ENCODE measurements at regions not wholly inside any gene's neighbourhood (a gene's known extent, or its start where the extent isn't known, plus 50 kb on each side); places are given as distances from the start of the nearest gene placed in this dataset.

DNA sequence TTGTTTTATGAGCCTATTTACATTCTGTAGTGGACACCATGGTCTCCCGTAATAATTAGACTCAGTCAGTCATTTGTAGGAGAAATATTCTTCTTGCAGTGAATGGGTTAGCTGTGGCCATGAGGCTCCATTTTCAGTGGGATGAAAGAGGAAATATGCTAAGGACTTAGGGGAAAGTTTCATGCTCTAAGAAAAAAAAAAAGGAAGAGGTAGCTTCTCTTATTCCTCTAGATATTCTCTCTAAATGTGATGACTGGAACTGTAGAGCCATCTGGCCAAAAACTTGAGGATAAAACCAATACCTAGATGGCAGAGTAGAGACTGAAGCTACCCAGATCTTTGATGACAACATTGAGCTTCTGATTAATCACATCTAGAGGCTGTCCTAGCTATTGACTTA, 75.8 kb upstream of the SESN3 start:
- no peaks in the 10 kb centered on the region for H3K27me3 Mint-ChIP-seq
- Histone ChIP-seq H3K4me1 (ENCODE audit: insufficient read depth, low read length) (no peaks in the 10 kb centered on the region), H3K27me3 (ENCODE audit: control insufficient read depth in 1 of 2, insufficient read depth in 2 of 2, low read length in 2 of 2) (no peaks in the 10 kb centered on the region), H3K4me3 (ENCODE audit: low read length) (no peak overlapping the region), H3K27ac (ENCODE audit: low read depth in 1 of 2, low read length in 2 of 2) (no peak overlapping the region), H3K36me3 (ENCODE audit: insufficient read depth, low read length) (no peaks in the 10 kb centered on the region), H3K9me3 (ENCODE audit: control insufficient read depth in 1 of 2, insufficient read depth in 1 of 2, low read length in 2 of 2) (no peaks in the 10 kb centered on the region)
- CTCF ChIA-PET = no interaction called here
- no peak overlapping the region for H3K27ac Mint-ChIP-seq
- no peaks in the 10 kb centered on the region for H3K36me3 Mint-ChIP-seq (ENCODE audit: low read depth)
- intact Hi-C loops (cut with DNase I, micrococcal nuclease) = no loop called here
- H3K9me3 Mint-ChIP-seq = no peaks in the 10 kb centered on the region
- TF ChIP-seq, protein P1, sequence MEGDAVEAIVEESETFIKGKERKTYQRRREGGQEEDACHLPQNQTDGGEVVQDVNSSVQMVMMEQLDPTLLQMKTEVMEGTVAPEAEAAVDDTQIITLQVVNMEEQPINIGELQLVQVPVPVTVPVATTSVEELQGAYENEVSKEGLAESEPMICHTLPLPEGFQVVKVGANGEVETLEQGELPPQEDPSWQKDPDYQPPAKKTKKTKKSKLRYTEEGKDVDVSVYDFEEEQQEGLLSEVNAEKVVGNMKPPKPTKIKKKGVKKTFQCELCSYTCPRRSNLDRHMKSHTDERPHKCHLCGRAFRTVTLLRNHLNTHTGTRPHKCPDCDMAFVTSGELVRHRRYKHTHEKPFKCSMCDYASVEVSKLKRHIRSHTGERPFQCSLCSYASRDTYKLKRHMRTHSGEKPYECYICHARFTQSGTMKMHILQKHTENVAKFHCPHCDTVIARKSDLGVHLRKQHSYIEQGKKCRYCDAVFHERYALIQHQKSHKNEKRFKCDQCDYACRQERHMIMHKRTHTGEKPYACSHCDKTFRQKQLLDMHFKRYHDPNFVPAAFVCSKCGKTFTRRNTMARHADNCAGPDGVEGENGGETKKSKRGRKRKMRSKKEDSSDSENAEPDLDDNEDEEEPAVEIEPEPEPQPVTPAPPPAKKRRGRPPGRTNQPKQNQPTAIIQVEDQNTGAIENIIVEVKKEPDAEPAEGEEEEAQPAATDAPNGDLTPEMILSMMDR (IDR thresholded peaks at IDR 0.05) = no peak
- ATAC-seq (ENCODE audit: poor library complexity) (no peak), DNase-seq (peak in 1 of 14 experiments; percentile 18)
- POLR2A ChIA-PET = interaction anchor here (0.6 to 0.7 kb wide), 2 partner anchors 40 to 376 kb away, joined by 3 read pairs; no protein-coding TSS in a partner anchor
- no peak overlapping the region for H3K4me3 Mint-ChIP-seq
- peaks cover 11% of the 10 kb centered on the region for H3K4me1 Mint-ChIP-seq (ENCODE audit: low read depth)

DNA sequence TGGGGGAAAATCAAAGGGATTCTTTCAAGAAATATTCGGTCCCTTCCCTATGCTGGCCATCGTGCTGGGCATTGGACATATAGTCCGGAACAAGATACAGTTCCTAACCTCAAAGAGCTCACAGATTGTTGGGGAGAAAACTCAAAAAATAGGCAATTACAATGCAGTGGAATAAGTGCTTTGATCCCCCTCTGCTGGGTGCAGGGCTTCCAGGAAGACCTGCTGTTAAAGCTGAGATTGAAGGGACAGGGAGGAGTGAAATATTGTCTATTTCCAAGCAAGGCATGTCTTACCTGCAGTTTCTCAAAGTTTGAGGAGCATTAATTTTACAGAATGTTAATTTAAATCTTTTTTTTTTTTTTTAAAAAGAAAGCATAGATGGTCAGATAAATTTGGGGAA, 75.1 kb upstream of the SESN3 start:
- H3K4me3 Mint-ChIP-seq = no peak overlapping the region
- CTCF ChIA-PET = interaction anchor here (0.7 kb wide), 1 partner anchor 311 kb away, joined by 3 read pairs; no protein-coding TSS in a partner anchor
- no peaks in the 10 kb centered on the region for H3K36me3 Mint-ChIP-seq (ENCODE audit: low read depth)
- H3K27ac ChIP-seq (ENCODE audit: low read depth in 1 of 2, low read length in 2 of 2) = no peak overlapping the region
- POLR2A ChIA-PET = interaction anchor here (1.1 kb wide), 1 partner anchor 10 kb away, joined by 3 read pairs; no protein-coding TSS in a partner anchor
- intact Hi-C loops (cut with DNase I, micrococcal nuclease) = no loop called here
- H3K9me3 ChIP-seq (ENCODE audit: control insufficient read depth in 1 of 2, insufficient read depth in 1 of 2, low read length in 2 of 2) = no peaks in the 10 kb centered on the region
- H3K36me3 ChIP-seq (ENCODE audit: insufficient read depth, low read length) = no peaks in the 10 kb centered on the region
- H3K27me3 Mint-ChIP-seq = no peaks in the 10 kb centered on the region
- H3K27ac Mint-ChIP-seq = no peak overlapping the region
- H3K27me3 ChIP-seq (ENCODE audit: control insufficient read depth in 1 of 2, insufficient read depth in 2 of 2, low read length in 2 of 2) = no peaks in the 10 kb centered on the region
- TF ChIP-seq, protein P1 (IDR thresholded peaks at IDR 0.05) = no peak
- H3K4me1 Mint-ChIP-seq (ENCODE audit: low read depth) = peaks cover 11% of the 10 kb centered on the region
- no peaks in the 10 kb centered on the region for H3K4me1 ChIP-seq (ENCODE audit: insufficient read depth, low read length)
- H3K4me3 ChIP-seq (ENCODE audit: low read length) = no peak overlapping the region
- DNase-seq = no peak
- no peaks in the 10 kb centered on the region for H3K9me3 Mint-ChIP-seq
- ATAC-seq (ENCODE audit: poor library complexity) = no peak

DNA sequence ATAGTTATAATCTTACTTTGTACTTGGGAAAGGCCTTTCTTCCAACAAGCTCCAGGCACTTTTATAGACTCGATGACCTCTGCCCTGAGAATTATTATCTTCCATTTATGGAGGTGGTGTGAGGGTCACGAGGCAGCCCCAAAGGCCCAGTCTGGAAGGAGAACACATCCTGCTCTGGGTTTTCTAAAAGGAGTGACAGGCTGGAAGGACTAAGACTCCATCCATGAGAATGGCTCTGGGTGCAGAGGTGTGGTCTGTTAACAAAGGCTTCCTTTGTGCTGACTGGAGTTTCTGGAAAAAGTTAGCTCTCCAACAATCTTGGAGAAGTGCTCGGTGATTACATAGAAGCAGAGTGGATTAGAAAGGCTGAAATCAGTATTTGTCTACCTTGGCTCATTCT, 74.7 kb upstream of the SESN3 start:
- intact Hi-C loops (cut with DNase I, micrococcal nuclease) = no loop called here
- Histone ChIP-seq H3K9me3 (ENCODE audit: control insufficient read depth in 1 of 2, insufficient read depth in 1 of 2, low read length in 2 of 2) (no peaks in the 10 kb centered on the region), H3K4me1 (ENCODE audit: insufficient read depth, low read length) (no peaks in the 10 kb centered on the region), H3K4me3 (ENCODE audit: low read length) (no peak overlapping the region), H3K27me3 (ENCODE audit: control insufficient read depth in 1 of 2, insufficient read depth in 2 of 2, low read length in 2 of 2) (no peaks in the 10 kb centered on the region), H3K36me3 (ENCODE audit: insufficient read depth, low read length) (no peaks in the 10 kb centered on the region), H3K27ac (ENCODE audit: low read depth in 1 of 2, low read length in 2 of 2) (no peak overlapping the region)
- ATAC-seq (ENCODE audit: poor library complexity) (no peak), DNase-seq (no peak)
- Mint-ChIP-seq H3K9me3 (no peaks in the 10 kb centered on the region), H3K4me1 (ENCODE audit: low read depth) (peaks cover 11% of the 10 kb centered on the region), H3K27ac (no peak overlapping the region), H3K4me3 (no peak overlapping the region), H3K36me3 (ENCODE audit: low read depth) (no peaks in the 10 kb centered on the region), H3K27me3 (no peaks in the 10 kb centered on the region)
- TF ChIP-seq, protein P1 (IDR thresholded peaks at IDR 0.05) = no peak
- CTCF ChIA-PET = interaction anchor here (0.7 kb wide), 1 partner anchor 311 kb away, joined by 3 read pairs; no protein-coding TSS in a partner anchor
- POLR2A ChIA-PET = interaction anchor here (1.1 kb wide), 1 partner anchor 9 kb away, joined by 3 read pairs; no protein-coding TSS in a partner anchor
